ENCODE measurements at regions not wholly inside any gene's neighbourhood (a gene's known extent, or its start where the extent isn't known, plus 50 kb on each side); places are given as distances from the start of the nearest gene placed in this dataset.
"Not testable (repeated sequence)": the region's sequence is repeated elsewhere in the genome, so short reads cannot be mapped to it uniquely, and the experiment has no call there.

GRCh38 chr1:146375108-146375507 lies 146.3 kb upstream of the NOTCH2NLA start:
- H3K36me3 Mint-ChIP-seq, H3K27me3 Mint-ChIP-seq, H3K9me3 Mint-ChIP-seq, CTCF ChIA-PET, H3K27ac Mint-ChIP-seq, H3K4me3 Mint-ChIP-seq, DNase-seq: not testable (repeated sequence)
- H3K4me1 Mint-ChIP-seq, result peaks cover 27% of the 10 kb centered on the region

GRCh38 chr1:146369940-146370339 lies 141.1 kb upstream of the NOTCH2NLA start:
- peak overlapping the region; percentile 81 for H3K4me3 Mint-ChIP-seq
- peak; percentile 55 for DNase-seq
- peaks cover 14% of the 10 kb centered on the region for H3K4me1 Mint-ChIP-seq
- H3K36me3 Mint-ChIP-seq, H3K27me3 Mint-ChIP-seq, H3K9me3 Mint-ChIP-seq, CTCF ChIA-PET: not testable (repeated sequence)
- peak overlapping the region; percentile 87 for H3K27ac Mint-ChIP-seq

DNA sequence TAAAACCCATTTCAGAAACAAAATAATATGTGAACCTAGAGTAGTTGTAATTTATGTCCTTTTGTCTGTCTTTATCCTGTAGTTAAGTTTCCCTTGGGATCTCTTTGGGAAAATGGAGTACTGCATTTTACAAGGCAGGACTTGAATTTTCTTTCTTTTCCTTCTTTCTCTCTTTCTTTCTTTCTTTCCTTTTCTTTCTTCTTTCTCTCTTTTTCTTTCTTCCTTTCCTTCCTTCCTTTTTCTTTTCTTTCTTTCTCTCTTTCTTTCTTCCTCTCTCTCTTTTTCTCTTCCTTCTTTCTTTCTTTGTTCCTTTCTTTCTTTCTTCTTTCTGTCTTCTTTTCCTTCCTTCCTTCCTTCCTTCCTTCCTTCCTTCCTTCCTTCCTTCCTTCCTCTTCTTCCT lies 126.6 kb upstream of the NOTCH2NLA start:
- H3K4me1 Mint-ChIP-seq, H3K27ac Mint-ChIP-seq, CTCF ChIA-PET, H3K9me3 Mint-ChIP-seq, H3K4me3 Mint-ChIP-seq, H3K27me3 Mint-ChIP-seq, H3K36me3 Mint-ChIP-seq, DNase-seq: not testable (repeated sequence)

DNA sequence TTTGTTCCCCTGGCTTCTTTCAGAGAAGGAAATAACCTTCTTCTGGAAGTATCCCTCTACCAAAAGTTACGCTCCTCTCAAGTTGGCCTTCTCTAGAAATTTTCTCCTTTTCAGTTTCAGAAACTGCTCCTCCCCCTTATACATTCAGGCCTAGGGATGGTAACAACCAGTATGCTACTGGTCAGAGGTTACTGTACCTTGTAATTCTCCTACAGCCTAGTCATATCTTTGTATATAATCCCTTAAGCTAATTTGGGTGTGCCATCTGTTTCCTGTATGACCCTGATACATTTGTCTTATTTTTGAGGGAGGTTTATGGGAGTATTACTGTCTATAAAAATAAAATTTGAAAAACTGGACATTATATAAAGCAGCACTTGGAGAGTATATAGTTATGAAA lies 98.0 kb upstream of the NOTCH2NLA start:
- CTCF ChIA-PET, H3K27me3 Mint-ChIP-seq, H3K36me3 Mint-ChIP-seq, H3K4me3 Mint-ChIP-seq, H3K4me1 Mint-ChIP-seq, DNase-seq, H3K27ac Mint-ChIP-seq, H3K9me3 Mint-ChIP-seq: not testable (repeated sequence)

- H3K9me3 Mint-ChIP-seq, H3K4me3 Mint-ChIP-seq, H3K27me3 Mint-ChIP-seq, CTCF ChIA-PET, H3K27ac Mint-ChIP-seq, H3K36me3 Mint-ChIP-seq, H3K4me1 Mint-ChIP-seq, DNase-seq: not testable (repeated sequence)
Observed at GRCh38 chr1:146324463-146324862, 95.6 kb upstream of the NOTCH2NLA start.

GRCh38 chr1:146323302-146323701 lies 94.5 kb upstream of the NOTCH2NLA start:
- DNase-seq, H3K9me3 Mint-ChIP-seq, H3K27ac Mint-ChIP-seq, H3K27me3 Mint-ChIP-seq, H3K4me3 Mint-ChIP-seq, CTCF ChIA-PET, H3K36me3 Mint-ChIP-seq, H3K4me1 Mint-ChIP-seq: not testable (repeated sequence)

DNA sequence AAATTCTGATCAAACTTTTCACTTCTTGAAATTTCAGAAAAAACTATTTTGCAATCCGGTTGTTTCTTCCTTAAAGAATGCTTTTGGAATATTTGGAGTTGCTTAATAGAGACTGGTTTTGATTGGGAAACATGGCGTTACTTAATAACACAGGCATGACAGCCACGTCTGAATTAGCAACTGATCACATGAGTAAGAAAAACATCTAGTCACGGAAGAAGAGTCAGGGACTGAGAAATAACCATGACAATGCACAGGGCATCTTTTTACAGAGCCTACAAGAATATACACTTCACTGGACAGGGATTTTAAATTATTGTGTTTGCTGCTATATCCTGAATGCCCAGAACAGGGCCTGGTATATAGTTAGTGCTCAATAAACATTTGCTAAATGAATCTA lies 94.1 kb upstream of the NOTCH2NLA start:
- H3K27me3 Mint-ChIP-seq, CTCF ChIA-PET, H3K4me3 Mint-ChIP-seq: not testable (repeated sequence)

DNA sequence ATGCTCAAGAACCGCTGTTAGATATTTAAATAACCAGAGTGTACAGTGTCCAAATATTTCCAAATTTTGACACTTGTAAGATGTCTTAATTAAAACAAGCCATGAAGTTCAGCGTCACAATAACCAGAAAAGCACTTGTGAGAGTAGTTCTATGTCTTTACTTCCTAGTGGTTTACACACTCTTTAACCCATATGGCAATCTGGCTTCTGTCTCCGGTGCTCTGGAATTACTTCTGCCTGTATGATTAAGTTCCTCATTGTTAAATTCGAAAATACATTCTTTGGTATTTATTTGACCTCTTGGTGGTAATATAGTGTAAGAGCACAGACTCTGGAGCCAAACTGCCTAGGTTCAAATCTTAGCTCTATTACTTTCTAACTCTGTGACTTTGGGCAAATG lies 89.9 kb upstream of the NOTCH2NLA start:
- H3K36me3 Mint-ChIP-seq, H3K4me3 Mint-ChIP-seq, H3K27me3 Mint-ChIP-seq, H3K4me1 Mint-ChIP-seq, CTCF ChIA-PET, DNase-seq, H3K9me3 Mint-ChIP-seq, H3K27ac Mint-ChIP-seq: not testable (repeated sequence)

More for the DNA sequence above, 94.1 kb upstream of the NOTCH2NLA start:
- not testable (repeated sequence) for DNase-seq, H3K27ac Mint-ChIP-seq, H3K36me3 Mint-ChIP-seq, H3K9me3 Mint-ChIP-seq, H3K4me1 Mint-ChIP-seq

DNA sequence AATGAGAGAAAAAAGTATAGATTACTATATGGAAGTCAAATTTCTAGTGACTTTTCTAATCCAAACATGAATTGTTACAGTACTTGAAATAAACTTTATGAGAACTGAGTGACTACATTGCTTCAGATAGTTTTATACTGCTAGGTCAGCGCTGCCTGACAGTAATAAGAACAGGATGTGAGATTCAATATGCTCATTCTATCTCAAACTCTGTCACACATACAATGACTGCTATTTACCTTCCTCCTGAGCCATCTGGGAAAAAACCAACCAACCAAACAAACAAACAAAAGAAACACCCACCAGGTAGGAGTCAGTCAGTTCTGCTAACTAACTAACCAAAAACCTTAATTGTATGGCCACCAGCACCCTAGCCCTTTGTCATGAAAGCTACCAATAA lies 89.0 kb upstream of the NOTCH2NLA start:
- H3K4me1 Mint-ChIP-seq, H3K9me3 Mint-ChIP-seq, H3K27me3 Mint-ChIP-seq, CTCF ChIA-PET, H3K4me3 Mint-ChIP-seq, H3K36me3 Mint-ChIP-seq, H3K27ac Mint-ChIP-seq, DNase-seq: not testable (repeated sequence)

GRCh38 chr1:146314449-146315246 lies 85.8 kb upstream of the NOTCH2NLA start:
- H3K27me3 Mint-ChIP-seq, CTCF ChIA-PET, H3K4me1 Mint-ChIP-seq, H3K9me3 Mint-ChIP-seq, H3K36me3 Mint-ChIP-seq, H3K4me3 Mint-ChIP-seq, H3K27ac Mint-ChIP-seq, DNase-seq: not testable (repeated sequence)

DNA sequence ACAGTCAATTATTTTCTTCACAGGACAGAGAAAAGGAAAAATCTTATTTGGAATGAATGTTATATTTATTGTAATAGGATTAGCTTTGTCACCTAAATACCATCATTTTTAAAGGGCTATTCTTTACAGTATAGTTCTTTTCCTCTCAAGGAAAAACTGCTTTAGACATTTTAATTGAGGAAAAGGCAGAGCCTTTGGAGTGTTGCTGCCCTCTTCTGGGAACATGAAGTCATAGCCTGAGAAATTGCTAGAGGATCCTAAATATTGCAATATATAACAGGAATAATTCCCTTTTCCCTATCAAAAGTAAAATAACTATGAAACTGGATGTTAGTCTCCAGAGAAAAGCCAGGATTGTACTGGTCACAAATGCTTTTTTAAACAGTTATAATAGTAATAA lies 81.8 kb upstream of the NOTCH2NLA start:
- H3K27ac Mint-ChIP-seq, CTCF ChIA-PET, H3K4me1 Mint-ChIP-seq, H3K9me3 Mint-ChIP-seq, H3K36me3 Mint-ChIP-seq, DNase-seq, H3K27me3 Mint-ChIP-seq, H3K4me3 Mint-ChIP-seq: not testable (repeated sequence)

GRCh38 chr1:146309427-146309826 lies 80.6 kb upstream of the NOTCH2NLA start:
- H3K4me3 Mint-ChIP-seq, H3K36me3 Mint-ChIP-seq, CTCF ChIA-PET, H3K9me3 Mint-ChIP-seq, H3K27me3 Mint-ChIP-seq, H3K27ac Mint-ChIP-seq, H3K4me1 Mint-ChIP-seq, DNase-seq: not testable (repeated sequence)

DNA sequence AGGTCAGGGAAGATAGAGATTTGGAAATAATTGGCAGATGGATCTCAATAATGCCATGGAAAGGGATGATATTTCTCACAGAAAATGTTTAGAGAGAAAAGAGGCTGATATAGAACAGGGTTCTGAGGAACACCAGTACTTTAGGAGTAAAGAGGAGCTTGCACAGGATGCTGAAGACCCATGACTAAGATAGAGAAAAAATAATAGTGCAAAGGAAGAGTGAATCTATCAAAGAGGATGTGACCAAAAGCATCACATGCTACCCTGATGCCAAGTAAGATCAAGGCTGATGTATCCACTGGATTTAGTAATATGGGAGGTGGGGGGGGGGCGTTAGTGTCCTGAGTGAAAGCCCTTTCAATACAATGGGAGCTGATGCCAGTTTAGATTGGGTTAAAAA lies 80.1 kb upstream of the NOTCH2NLA start:
- H3K9me3 Mint-ChIP-seq, H3K4me1 Mint-ChIP-seq, H3K27ac Mint-ChIP-seq, H3K36me3 Mint-ChIP-seq, CTCF ChIA-PET, H3K4me3 Mint-ChIP-seq, H3K27me3 Mint-ChIP-seq: not testable (repeated sequence)
- peak; percentile 16 for DNase-seq

DNA sequence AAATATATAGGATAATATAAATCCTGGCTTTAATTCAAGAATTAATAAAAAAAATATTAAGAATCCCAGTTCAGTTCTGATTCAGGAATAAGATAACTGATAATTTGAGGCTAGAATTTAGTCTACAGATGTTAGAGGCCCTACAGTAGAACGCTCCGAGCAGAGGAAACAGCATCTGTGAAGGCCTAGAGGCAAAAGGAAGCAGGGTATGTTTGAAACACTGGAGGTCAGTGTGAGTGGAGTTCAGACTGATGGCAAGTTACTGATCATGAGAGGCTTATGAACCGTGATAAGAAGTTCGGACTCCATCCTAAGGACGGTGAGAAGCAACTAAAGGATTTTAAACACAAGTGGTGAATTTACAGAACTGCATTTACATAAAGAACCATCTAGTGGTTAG lies 79.3 kb upstream of the NOTCH2NLA start:
- CTCF ChIA-PET, H3K9me3 Mint-ChIP-seq, H3K27ac Mint-ChIP-seq, H3K27me3 Mint-ChIP-seq, H3K36me3 Mint-ChIP-seq, H3K4me3 Mint-ChIP-seq, DNase-seq, H3K4me1 Mint-ChIP-seq: not testable (repeated sequence)

GRCh38 chr1:146307632-146308031 lies 78.8 kb upstream of the NOTCH2NLA start:
- H3K27me3 Mint-ChIP-seq, CTCF ChIA-PET, DNase-seq, H3K9me3 Mint-ChIP-seq, H3K27ac Mint-ChIP-seq, H3K36me3 Mint-ChIP-seq, H3K4me1 Mint-ChIP-seq, H3K4me3 Mint-ChIP-seq: not testable (repeated sequence)

GRCh38 chr1:146306651-146307050 lies 77.8 kb upstream of the NOTCH2NLA start:
- CTCF ChIA-PET, H3K36me3 Mint-ChIP-seq, H3K4me3 Mint-ChIP-seq, H3K9me3 Mint-ChIP-seq, H3K27ac Mint-ChIP-seq, DNase-seq, H3K4me1 Mint-ChIP-seq, H3K27me3 Mint-ChIP-seq: not testable (repeated sequence)

All from activated naive CD4-positive, alpha-beta T cell treated with anti-CD3 and anti-CD28 coated beads, Interleukin-2, amount 10 ng/mL, durations not matched to agents 7 days and 5 days (primary cell).